Skin epidermis (tissue), 12 donors: ENCODE measurements at regions not wholly inside any gene's neighbourhood (a gene's known extent, or its start where the extent isn't known, plus 50 kb on each side); places are given as distances from the start of the nearest gene placed in this dataset.
"Not testable (repeated sequence)": the region's sequence is repeated elsewhere in the genome, so short reads cannot be mapped to it uniquely, and the experiment has no call there.

Experiments used
- H3K27ac ChIP-seq, 21 experiments: fragments of 200-600 bp; sonication (generic) in 11 of 21; one replicate each; pipeline ENCODE4 v1.5.0; 2020; ENCODE audit warnings: mild to moderate bottlenecking in 3 of 21, inconsistent platforms in 2 of 21, moderate library complexity in 2 of 21
- H3K4me3 ChIP-seq, 7 experiments: fragments of 200-600 bp; sonication (generic) in 2 of 7; one replicate each; pipeline ENCODE4 v1.5.0; 2020; ENCODE audit warnings: inconsistent platforms in 2 of 7, mild to moderate bottlenecking in 2 of 7, moderate library complexity in 1 of 7

- H3K4me3 ChIP-seq, result no peak overlapping the region
- no peak overlapping the region for H3K27ac ChIP-seq
These were observed 1735.6 kb upstream of the SPRY2 start for GRCh38 chr13:82076496-82076895.

GRCh38 chr13:82070416-82070815 is 1729.5 kb upstream of the SPRY2 start:
- Histone ChIP-seq H3K4me3 (no peak overlapping the region), H3K27ac (no peak overlapping the region)

GRCh38 chr13:82062772-82063171 is 1721.8 kb upstream of the SPRY2 start:
- H3K27ac ChIP-seq, result no peak overlapping the region
- H3K4me3 ChIP-seq, result no peak overlapping the region

- H3K4me3 ChIP-seq, result no peak overlapping the region
These were observed 1717.4 kb upstream of the SPRY2 start for GRCh38 chr13:82058364-82058763.

GRCh38 chr13:82045316-82045715 is 1704.4 kb upstream of the SPRY2 start:
- H3K27ac ChIP-seq, H3K4me3 ChIP-seq: not testable (repeated sequence)

More at GRCh38 chr13:82058364-82058763, 1717.4 kb upstream of the SPRY2 start:
- no peak overlapping the region for H3K27ac ChIP-seq

- Histone ChIP-seq H3K4me3 (no peak overlapping the region), H3K27ac (no peak overlapping the region)
These were observed 1695.7 kb upstream of the SPRY2 start for GRCh38 chr13:82036602-82037001.

- Histone ChIP-seq H3K4me3 (no peak overlapping the region), H3K27ac (no peak overlapping the region)
These were observed 1670.4 kb upstream of the SPRY2 start for GRCh38 chr13:82011355-82011754.

- H3K27ac ChIP-seq, result no peak overlapping the region
- no peak overlapping the region for H3K4me3 ChIP-seq
These were observed 1669.9 kb upstream of the SPRY2 start for GRCh38 chr13:82010780-82011179.

- H3K4me3 ChIP-seq, result no peak overlapping the region
- H3K27ac ChIP-seq, result no peak overlapping the region
These were observed 1661.8 kb upstream of the SPRY2 start for GRCh38 chr13:82002710-82003109.

- no peak overlapping the region for H3K27ac ChIP-seq
- H3K4me3 ChIP-seq, result no peak overlapping the region
These were observed 1654.4 kb upstream of the SPRY2 start for GRCh38 chr13:81995316-81995715.

- H3K4me3 ChIP-seq, result no peak overlapping the region
These were observed 1649.7 kb upstream of the SPRY2 start for GRCh38 chr13:81990652-81991051.

GRCh38 chr13:81988567-81988966 is 1647.6 kb upstream of the SPRY2 start:
- H3K27ac ChIP-seq, result no peak overlapping the region

More at GRCh38 chr13:81990652-81991051, 1649.7 kb upstream of the SPRY2 start:
- H3K27ac ChIP-seq, result no peak overlapping the region

GRCh38 chr13:81987677-81988357 is 1646.9 kb upstream of the SPRY2 start:
- no peak overlapping the region for H3K4me3 ChIP-seq
- no peak overlapping the region for H3K27ac ChIP-seq

More at GRCh38 chr13:81988567-81988966, 1647.6 kb upstream of the SPRY2 start:
- H3K4me3 ChIP-seq, result no peak overlapping the region

- no peak overlapping the region for H3K27ac ChIP-seq
- H3K4me3 ChIP-seq, result no peak overlapping the region
These were observed 1646.2 kb upstream of the SPRY2 start for GRCh38 chr13:81987159-81987558.

- Histone ChIP-seq H3K27ac (no peak overlapping the region), H3K4me3 (no peak overlapping the region)
These were observed 1645.4 kb upstream of the SPRY2 start for GRCh38 chr13:81986308-81986707.

GRCh38 chr13:81957121-81957520 is 1616.2 kb upstream of the SPRY2 start:
- Histone ChIP-seq H3K4me3 (no peak overlapping the region), H3K27ac (no peak overlapping the region)

GRCh38 chr13:81929988-81930387 is 1589.1 kb upstream of the SPRY2 start:
- Histone ChIP-seq H3K27ac (no peak overlapping the region), H3K4me3 (no peak overlapping the region)

GRCh38 chr13:81927347-81927746 is 1586.4 kb upstream of the SPRY2 start:
- no peak overlapping the region for H3K27ac ChIP-seq
- no peak overlapping the region for H3K4me3 ChIP-seq

- Histone ChIP-seq H3K4me3 (no peak overlapping the region), H3K27ac (no peak overlapping the region)
These were observed 1576.9 kb upstream of the SPRY2 start for GRCh38 chr13:81917810-81918209.

- no peak overlapping the region for H3K27ac ChIP-seq
- no peak overlapping the region for H3K4me3 ChIP-seq
These were observed 1575.5 kb upstream of the SPRY2 start for GRCh38 chr13:81916461-81916860.

- Histone ChIP-seq H3K27ac (no peak overlapping the region), H3K4me3 (no peak overlapping the region)
These were observed 1567.0 kb upstream of the SPRY2 start for GRCh38 chr13:81907787-81908372.

- Histone ChIP-seq H3K27ac (no peak overlapping the region), H3K4me3 (no peak overlapping the region)
These were observed 1547.9 kb upstream of the SPRY2 start for GRCh38 chr13:81888855-81889254.
